Right atrium auricular region (tissue), 2 donors: ENCODE measurements at regions not wholly inside any gene's neighbourhood (a gene's known extent, or its start where the extent isn't known, plus 50 kb on each side); places are given as distances from the start of the nearest gene placed in this dataset.
"Not testable (repeated sequence)": the region's sequence is repeated elsewhere in the genome, so short reads cannot be mapped to it uniquely, and the experiment has no call there.

Source experiments
- DNase-seq: peaks from one replicate; pipeline ENCODE4 v3.0.0-alpha.2; 2019; ENCODE audit warnings: low spot score
- H3K27ac ChIP-seq, 2 donors: fragments of 200-600 bp; sonication (generic); 1 replicate in 1 of 2; 2 replicates in 1 of 2; pipeline ENCODE4 v1.5.1; 2016 to 2019
- H3K27me3 ChIP-seq, 2 donors: fragments of 200-600 bp; sonication (generic); one replicate each; pipeline versions ENCODE4 v1.5.1 to v1.6.0; 2017 to 2019
- H3K36me3 ChIP-seq: fragments of 200-600 bp; sonication (generic); one replicate; pipeline ENCODE4 v1.5.1; 2016
- H3K4me1 ChIP-seq, 2 donors: fragments of 200-600 bp; sonication (generic); one replicate each; pipeline versions ENCODE4 v1.5.1 to v1.6.0; 2017 to 2019
- H3K4me3 ChIP-seq, 2 donors: fragments of 200-600 bp; sonication (generic); 1 replicate in 1 of 2; 2 replicates in 1 of 2; pipeline ENCODE4 v1.5.1; 2017 to 2019; ENCODE audit warnings: mild to moderate bottlenecking in 1 of 2, moderate library complexity in 1 of 2
- H3K9me3 ChIP-seq, 2 donors: fragments of 200-600 bp; sonication (generic); one replicate each; pipeline ENCODE4 v1.5.1; 2019
- TF ChIP-seq, protein P1 (sequence below), 2 donors: fragments of 200-600 bp; sonication (generic); IDR thresholded peaks; one replicate each; pipeline ENCODE4 v1.5.1; 2019; ENCODE audit warnings: antibody characterized with exemption in 2 of 2

DNA sequence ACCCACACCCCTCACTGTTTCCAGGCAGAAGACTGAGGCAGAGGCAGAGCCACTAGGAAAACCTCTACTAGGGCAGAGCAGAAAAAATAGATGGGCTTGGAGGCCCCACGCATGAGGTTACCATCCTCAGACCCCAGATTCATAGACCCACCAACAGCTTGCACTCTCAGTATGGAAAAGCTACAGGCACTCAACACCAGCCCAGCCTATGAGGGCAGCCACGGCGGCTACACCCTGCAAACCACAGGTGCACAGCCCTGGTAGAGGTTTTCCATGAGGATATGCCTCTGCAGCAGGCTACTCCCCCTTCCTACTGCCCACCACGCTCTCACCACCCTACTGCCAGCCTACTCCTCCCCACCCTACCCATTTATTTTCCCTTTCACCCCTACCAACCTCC, 235.1 kb downstream of the CWH43 start:
- TF ChIP-seq, protein P1, sequence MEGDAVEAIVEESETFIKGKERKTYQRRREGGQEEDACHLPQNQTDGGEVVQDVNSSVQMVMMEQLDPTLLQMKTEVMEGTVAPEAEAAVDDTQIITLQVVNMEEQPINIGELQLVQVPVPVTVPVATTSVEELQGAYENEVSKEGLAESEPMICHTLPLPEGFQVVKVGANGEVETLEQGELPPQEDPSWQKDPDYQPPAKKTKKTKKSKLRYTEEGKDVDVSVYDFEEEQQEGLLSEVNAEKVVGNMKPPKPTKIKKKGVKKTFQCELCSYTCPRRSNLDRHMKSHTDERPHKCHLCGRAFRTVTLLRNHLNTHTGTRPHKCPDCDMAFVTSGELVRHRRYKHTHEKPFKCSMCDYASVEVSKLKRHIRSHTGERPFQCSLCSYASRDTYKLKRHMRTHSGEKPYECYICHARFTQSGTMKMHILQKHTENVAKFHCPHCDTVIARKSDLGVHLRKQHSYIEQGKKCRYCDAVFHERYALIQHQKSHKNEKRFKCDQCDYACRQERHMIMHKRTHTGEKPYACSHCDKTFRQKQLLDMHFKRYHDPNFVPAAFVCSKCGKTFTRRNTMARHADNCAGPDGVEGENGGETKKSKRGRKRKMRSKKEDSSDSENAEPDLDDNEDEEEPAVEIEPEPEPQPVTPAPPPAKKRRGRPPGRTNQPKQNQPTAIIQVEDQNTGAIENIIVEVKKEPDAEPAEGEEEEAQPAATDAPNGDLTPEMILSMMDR (IDR thresholded peaks at IDR 0.05) = no peak
- no peaks in the 10 kb centered on the region for H3K36me3 ChIP-seq
- no peak overlapping the region for H3K4me3 ChIP-seq
- H3K4me1 ChIP-seq = no peaks in the 10 kb centered on the region
- no peaks in the 10 kb centered on the region for H3K9me3 ChIP-seq
- H3K27me3 ChIP-seq = no peaks in the 10 kb centered on the region
- DNase-seq = no peak
- H3K27ac ChIP-seq = no peak overlapping the region

DNA sequence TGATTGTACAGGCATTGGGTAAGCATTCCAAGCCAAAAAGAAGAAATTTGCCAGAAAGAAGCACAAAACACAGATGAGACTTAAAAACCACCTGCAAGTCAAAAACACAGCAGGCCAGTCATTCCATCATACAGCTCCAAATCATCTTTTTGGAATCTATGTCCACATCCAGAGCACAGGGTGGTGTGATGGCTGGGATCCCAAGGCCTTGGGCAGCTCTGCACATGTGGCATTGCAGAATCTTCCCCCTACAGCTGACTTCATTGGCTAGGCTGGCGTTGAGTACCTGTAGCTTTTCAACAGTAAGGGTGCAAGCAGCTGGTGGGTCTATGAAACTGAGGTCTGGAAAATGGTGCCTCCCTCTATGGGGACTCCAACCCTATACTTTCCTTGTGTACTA, 236.7 kb downstream of the CWH43 start:
- not testable (repeated sequence) for H3K27me3 ChIP-seq, H3K4me3 ChIP-seq, H3K36me3 ChIP-seq, H3K4me1 ChIP-seq, DNase-seq, H3K9me3 ChIP-seq, H3K27ac ChIP-seq

DNA sequence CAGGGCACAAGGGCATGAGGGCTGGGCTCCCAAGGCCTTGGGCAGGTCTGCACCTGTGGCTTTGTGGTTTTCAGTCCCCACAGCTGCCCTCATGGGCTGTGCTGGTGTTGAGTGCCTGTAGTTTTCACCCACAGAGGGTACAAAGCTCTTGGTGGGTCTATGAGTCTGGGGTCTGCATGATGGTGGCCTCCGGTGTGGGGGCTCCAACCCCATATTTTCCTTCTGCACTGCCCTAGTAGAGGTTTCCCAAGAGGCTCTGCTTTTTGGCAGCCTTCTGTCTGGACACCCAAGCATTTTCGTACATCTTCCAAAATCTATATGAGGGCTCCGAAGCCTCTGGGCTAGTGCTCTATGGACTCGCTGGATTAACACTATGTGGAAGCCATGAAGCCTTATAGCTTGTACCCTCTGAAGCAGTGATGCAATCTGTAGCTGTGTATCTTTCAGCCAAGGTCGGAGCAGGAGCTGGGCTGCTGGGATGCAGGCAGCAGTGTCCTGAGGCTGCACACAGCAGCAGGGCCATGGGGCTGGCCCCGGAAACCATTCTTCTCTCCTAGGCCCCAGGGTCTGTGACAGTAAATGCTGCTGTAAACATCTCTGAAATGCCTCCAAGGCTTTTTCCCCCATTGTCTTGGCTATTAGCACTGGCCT, 240.3 kb downstream of the CWH43 start:
- not testable (repeated sequence) for H3K27ac ChIP-seq, H3K36me3 ChIP-seq, H3K27me3 ChIP-seq, DNase-seq, H3K4me1 ChIP-seq, H3K9me3 ChIP-seq, H3K4me3 ChIP-seq

DNA sequence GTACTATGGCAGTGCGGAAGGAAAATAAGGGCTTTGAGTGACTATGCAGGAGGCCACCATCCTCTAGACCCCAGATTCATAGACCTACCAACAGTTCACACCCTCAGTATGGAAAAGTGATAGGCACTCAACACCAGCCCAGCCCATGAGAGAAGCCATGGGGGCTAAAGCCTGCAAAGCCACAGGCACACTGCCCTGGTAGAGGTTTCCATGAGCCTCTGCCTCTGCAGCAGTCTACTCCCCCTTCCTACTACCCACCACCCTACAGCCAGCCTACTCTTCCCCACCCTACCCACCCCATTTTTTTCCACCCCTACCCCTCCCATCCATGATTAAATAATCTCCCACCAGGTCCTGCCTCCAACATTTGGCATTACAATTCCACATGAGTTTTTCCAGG, 241.9 kb downstream of the CWH43 start:
- not testable (repeated sequence) for H3K36me3 ChIP-seq, DNase-seq, H3K9me3 ChIP-seq, H3K4me1 ChIP-seq, H3K4me3 ChIP-seq, H3K27me3 ChIP-seq, H3K27ac ChIP-seq

DNA sequence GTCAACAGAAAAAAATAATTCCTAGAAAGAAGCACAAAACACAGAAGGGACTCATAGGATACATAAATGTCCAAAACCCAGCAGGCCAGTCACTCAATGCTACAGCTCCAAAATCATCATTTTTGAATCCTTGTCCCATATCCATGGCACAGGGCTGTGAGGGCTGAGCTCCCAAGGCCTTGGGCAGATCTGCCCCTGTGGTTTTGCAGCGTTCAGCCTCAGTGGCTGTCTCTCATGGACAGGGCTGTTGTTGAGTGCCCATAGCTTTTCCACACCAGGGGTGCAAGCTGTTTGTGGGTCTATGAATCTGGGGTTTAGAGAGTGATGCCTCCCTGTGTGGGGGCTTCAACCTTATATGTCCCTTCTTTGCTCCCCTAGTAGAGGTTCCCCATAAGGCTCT, 243.2 kb downstream of the CWH43 start:
- not testable (repeated sequence) for H3K27me3 ChIP-seq, H3K4me1 ChIP-seq, H3K36me3 ChIP-seq, H3K9me3 ChIP-seq, H3K4me3 ChIP-seq, DNase-seq, H3K27ac ChIP-seq

DNA sequence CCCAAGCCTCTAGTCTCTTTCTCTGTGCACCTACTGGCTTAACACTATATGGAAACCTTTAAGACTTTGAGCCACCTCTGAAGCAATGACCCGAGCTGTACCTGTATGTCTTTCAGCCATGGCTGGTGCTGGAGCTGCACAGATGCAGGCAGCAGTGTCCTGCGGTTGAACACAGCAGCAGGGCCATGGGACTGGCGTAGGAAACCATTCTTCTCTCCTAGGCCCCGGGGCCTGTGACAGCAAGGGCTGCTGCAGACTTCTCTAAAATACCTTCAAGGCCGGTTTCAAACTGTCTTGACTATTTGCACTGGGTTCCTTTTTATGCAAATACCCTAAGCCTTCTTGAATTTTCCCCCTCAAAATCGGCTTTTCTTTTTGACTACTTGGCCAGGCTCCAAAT, 243.6 kb downstream of the CWH43 start:
- not testable (repeated sequence) for H3K36me3 ChIP-seq, H3K27ac ChIP-seq, H3K27me3 ChIP-seq, H3K9me3 ChIP-seq, H3K4me1 ChIP-seq, DNase-seq, H3K4me3 ChIP-seq

DNA sequence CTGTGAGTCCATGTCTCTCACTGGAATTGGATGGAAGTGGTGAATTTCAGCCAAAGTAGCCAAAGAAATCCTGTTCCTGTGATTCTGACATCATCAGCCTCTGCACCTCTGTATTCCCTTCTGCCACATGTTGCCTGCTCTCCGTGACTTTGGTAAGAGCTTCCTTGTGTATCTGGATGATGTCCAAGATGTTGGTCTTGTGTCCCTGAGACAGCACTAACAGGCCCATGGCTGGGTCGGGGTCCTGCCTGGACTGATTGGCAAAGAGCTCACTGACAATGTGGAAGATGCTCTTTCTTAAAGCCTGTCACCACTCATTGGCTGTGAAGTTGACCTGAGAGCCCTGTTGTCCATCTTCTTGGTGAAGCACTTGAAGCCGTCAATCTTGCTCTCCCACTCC, 247.3 kb downstream of the CWH43 start:
- not testable (repeated sequence) for DNase-seq, H3K9me3 ChIP-seq, H3K27me3 ChIP-seq, H3K36me3 ChIP-seq, H3K4me3 ChIP-seq, H3K27ac ChIP-seq, H3K4me1 ChIP-seq

DNA sequence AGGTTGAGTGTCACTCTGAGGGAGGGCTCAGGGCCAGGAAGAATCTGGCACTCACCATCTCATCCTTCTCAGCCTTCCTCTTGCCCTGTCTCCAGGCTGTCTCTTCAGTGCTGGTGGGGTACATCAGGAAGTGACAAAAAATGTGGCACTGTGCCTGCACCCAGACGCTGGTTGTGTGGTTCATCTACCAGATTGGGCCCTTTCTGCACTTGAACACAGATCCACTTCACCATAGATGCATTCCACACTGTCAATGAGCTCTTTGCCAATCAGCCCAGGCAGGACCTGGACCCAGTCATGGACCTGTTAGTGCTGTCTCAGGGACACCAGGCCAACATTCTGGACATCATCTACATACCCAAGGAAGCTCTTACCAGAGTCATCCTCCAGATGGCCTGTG, 247.7 kb downstream of the CWH43 start:
- not testable (repeated sequence) for H3K27me3 ChIP-seq, H3K36me3 ChIP-seq, DNase-seq, H3K9me3 ChIP-seq, H3K27ac ChIP-seq, H3K4me3 ChIP-seq, H3K4me1 ChIP-seq

DNA sequence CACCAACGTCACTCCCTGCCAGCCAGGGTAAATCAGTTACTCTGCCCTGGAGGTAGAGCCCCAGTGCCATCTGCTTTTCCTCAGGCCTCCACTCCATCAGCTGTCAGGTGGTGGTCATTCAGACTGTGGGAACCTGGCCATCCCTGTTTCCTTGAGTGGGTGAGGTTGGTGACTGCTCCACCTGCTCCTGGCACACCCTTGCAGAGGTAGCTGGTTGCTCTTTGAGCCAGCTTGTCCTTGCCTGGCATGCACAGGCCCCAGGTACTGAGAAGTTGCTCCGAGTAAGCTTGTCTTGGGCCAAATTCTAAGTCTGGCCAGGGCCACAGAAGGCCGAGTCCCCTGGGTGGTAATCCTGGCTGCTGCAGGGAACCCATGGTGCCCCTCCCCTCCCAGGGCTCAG, 248.3 kb downstream of the CWH43 start:
- H3K4me1 ChIP-seq, H3K36me3 ChIP-seq, H3K27me3 ChIP-seq, DNase-seq, H3K4me3 ChIP-seq, H3K27ac ChIP-seq, H3K9me3 ChIP-seq: not testable (repeated sequence)

DNA sequence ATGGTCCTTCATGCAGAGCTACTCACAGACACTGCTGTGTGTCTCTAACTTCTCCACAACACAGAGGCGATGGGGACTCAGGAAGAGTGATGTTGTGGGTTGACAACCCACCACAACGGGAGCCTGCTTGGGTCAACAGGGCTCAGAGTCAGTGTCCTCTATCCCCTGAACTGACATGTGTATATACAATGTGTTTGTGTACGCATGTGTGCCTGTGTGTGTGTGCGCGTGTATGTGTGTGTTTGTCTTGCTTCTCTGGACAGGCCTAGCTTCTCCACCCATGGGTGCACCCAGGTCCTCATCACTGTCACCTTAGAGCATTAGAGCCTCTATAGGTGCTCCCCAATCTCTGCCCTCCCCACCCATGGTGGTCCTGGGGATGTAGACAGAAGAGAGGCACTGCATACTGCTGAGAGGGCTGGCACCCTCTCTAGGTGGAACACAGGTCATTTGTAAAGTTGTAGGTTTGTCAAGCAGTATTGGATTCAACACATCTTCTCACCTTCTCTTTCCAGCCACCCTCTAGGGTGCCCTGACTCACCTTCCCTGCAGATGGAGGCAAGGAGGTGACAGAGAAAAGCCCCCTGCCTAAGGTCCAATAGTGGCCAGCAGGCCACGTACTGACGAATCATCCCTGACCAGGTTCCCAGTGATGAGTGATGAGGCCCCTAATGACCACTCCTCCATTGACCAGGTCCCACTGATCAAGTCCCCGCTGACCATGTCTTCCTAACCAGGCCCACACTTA, 249.5 kb downstream of the CWH43 start:
- not testable (repeated sequence) for H3K27me3 ChIP-seq, H3K36me3 ChIP-seq, H3K4me3 ChIP-seq, H3K4me1 ChIP-seq, H3K27ac ChIP-seq, H3K9me3 ChIP-seq, DNase-seq

DNA sequence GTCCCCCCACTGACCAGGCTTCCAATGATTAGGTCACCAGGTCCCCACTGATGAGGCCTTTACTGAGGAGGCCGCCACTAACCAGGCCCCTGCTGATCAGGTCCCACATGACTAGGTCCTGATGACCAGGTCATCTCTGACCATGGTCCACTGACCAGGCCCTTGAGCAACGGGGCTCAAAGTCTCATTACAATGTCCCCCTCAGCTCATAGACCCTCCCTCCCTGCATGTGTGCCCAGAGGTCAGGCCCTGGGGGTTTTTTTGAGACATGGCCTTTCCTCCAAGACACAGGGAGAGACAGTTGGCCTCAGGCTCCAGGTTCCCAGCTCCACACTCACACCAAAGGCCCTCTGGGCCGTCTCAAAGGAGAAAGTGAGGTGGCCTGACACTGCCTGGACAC, 250.4 kb downstream of the CWH43 start:
- not testable (repeated sequence) for H3K36me3 ChIP-seq, H3K27ac ChIP-seq, H3K4me1 ChIP-seq, H3K27me3 ChIP-seq, DNase-seq, H3K9me3 ChIP-seq, H3K4me3 ChIP-seq

DNA sequence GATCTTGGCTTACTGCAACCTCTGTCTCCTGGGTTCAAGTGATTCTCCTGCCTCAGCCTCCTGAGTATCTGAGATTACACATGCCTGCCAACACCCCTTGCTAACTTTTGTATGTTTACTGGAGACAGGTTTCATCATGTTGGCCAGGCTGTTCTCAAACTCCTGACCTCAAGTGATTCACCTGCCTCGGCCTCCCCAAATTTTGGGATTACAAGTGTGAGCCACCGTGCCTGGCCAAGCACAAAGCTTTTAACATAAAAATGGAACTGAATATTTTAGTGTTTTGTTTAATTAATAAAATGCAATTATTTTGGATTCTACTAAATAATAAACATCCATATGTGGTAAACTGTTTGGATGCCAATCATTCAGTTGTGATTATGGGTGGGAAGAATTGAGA, 255.2 kb downstream of the CWH43 start:
- H3K4me3 ChIP-seq, H3K27ac ChIP-seq, H3K36me3 ChIP-seq, H3K9me3 ChIP-seq, H3K27me3 ChIP-seq, H3K4me1 ChIP-seq, DNase-seq: not testable (repeated sequence)

DNA sequence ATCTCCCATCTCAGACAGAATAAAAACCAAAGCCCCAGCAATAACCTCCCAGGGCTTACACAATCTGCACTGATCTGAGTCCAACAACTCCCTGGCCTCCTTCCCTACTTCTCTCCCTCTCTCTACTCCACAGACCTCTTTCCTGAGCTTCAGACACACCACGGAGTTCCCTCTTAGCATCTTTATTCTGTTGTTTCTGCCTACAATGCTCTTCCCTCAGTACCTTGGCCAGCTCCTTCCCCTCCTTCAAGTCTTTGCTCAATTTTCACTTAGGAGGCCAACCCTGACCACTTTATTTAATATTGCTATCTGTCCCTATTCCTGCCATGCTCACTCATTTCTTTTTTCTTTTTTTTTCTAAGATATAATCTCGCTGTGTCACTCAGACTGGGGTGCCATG, 276.7 kb downstream of the CWH43 start:
- H3K27ac ChIP-seq, H3K4me1 ChIP-seq, H3K4me3 ChIP-seq, DNase-seq, H3K9me3 ChIP-seq, H3K36me3 ChIP-seq, H3K27me3 ChIP-seq: not testable (repeated sequence)

DNA sequence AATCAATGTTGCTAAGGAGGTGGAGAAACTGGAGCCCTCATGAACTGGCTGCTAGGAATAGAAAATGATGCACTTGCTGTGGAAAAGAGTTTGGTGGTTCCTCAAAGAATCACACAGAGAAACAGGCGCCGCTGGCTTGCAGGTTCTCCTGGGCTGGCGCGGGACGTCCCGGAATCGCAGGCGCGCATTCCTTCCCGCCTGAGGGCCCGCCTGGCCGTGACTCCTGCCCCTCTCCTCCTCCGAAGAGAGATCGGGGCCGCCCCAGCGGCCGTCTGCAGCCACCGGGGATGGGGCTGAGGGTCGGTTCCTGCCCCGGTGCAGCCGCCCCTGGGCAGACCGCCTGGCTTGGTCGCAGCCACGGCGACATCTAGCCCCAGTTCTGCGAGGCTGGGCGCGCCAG, 284.4 kb downstream of the CWH43 start:
- DNase-seq, H3K9me3 ChIP-seq, H3K27ac ChIP-seq, H3K27me3 ChIP-seq, H3K4me1 ChIP-seq, H3K4me3 ChIP-seq, H3K36me3 ChIP-seq: not testable (repeated sequence)
